H1 (cell line): ENCODE measurements at regions not wholly inside any gene's neighbourhood (a gene's known extent, or its start where the extent isn't known, plus 50 kb on each side); places are given as distances from the start of the nearest gene placed in this dataset.

Experiments
- CTCF ChIA-PET: fragments of 300-600 bp; sonication (Branson Sonifier 250); formaldehyde crosslinking; loops from one replicate; lab custom pipeline; 2021; ENCODE audit not compliant: partially characterized antibody; lab: Charles Lee
- POLR2A ChIA-PET: fragments of 300-600 bp; sonication (Branson Sonifier 250); formaldehyde crosslinking; loops from one replicate; lab custom pipeline; 2021; ENCODE audit warnings: inconsistent platforms; ENCODE audit not compliant: partially characterized antibody; lab: Charles Lee
- DNase-seq, 2 experiments: peaks; one replicate each; pipeline versions ENCODE4 v3.0.0 to v3.0.0-alpha.2; 2010 to 2022; ENCODE audit warnings: low spot score in 2 of 2, low read depth in 1 of 2, mixed read lengths in 1 of 2
- FAIRE-seq: peaks from 2 replicates; lab custom pipeline; 2011; peaks lifted over from hg19 to GRCh38; lab: Jason Lieb, UNC
- H2AFZ ChIP-seq: 2 replicates; pipeline ENCODE4 v1.8.1; 2012; ENCODE audit warnings: low read length, inconsistent platforms
- H2AK5ac ChIP-seq: 2 replicates; pipeline ENCODE4 v1.6.1; 2013; ENCODE audit warnings: low read depth, low read length
- H2BK120ac ChIP-seq: replicated peaks from 2 replicates; pipeline ENCODE3; 2013; ENCODE audit warnings: low read depth, low read length, inconsistent platforms
- H2BK12ac ChIP-seq: 2 replicates; pipeline ENCODE4 v1.6.1; 2013; ENCODE audit warnings: low read depth, low read length
- H2BK15ac ChIP-seq: 2 replicates; pipeline ENCODE4 v1.6.1; 2013; ENCODE audit warnings: low read length
- H2BK20ac ChIP-seq: 2 replicates; pipeline ENCODE4 v1.6.1; 2013; ENCODE audit warnings: low read length
- H2BK5ac ChIP-seq: 2 replicates; pipeline ENCODE4 v1.6.1; 2013; ENCODE audit warnings: low read depth, low read length
- H3K14ac ChIP-seq: 2 replicates; pipeline ENCODE4 v1.6.1; 2013; ENCODE audit warnings: inconsistent platforms; ENCODE audit not compliant: insufficient read length
- H3K18ac ChIP-seq: 2 replicates; pipeline ENCODE4 v1.6.1; 2013; ENCODE audit warnings: low read length; ENCODE audit errors: extremely low read depth
- H3K23ac ChIP-seq: 2 replicates; pipeline ENCODE4 v1.6.1; 2013; ENCODE audit warnings: inconsistent platforms; ENCODE audit not compliant: insufficient read length
- H3K23me2 ChIP-seq: 2 replicates; pipeline ENCODE4 v1.6.1; 2013; ENCODE audit warnings: low read depth, low read length
- H3K27ac ChIP-seq: 2 replicates; pipeline ENCODE4 v1.6.1; 2011; ENCODE audit warnings: low read depth, low read length, inconsistent platforms
- H3K27me3 ChIP-seq, 4 experiments: replicated peaks in 1 of 4; 1 replicate in 1 of 4; 2 replicates in 3 of 4; pipeline versions ENCODE4 v1.6.1 to v1.8.1; 2011 to 2013; ENCODE audit warnings: low read length in 3 of 4, mild to moderate bottlenecking in 3 of 4, inconsistent platforms in 2 of 4, mixed read lengths in 2 of 4, moderate library complexity in 1 of 4; ENCODE audit not compliant: control insufficient read depth in 3 of 4, insufficient read depth in 3 of 4; ENCODE audit errors: extremely low read depth in 1 of 4
- H3K36me3 ChIP-seq, 4 experiments: 2 replicates each; pipeline versions ENCODE4 v1.6.1 to v1.8.1; 2011 to 2013; ENCODE audit warnings: mild to moderate bottlenecking in 4 of 4, low read length in 3 of 4, moderate library complexity in 2 of 4, control low read depth in 1 of 4, inconsistent platforms in 1 of 4; ENCODE audit not compliant: insufficient read depth in 4 of 4, control insufficient read depth in 2 of 4
- H3K4ac ChIP-seq: replicated peaks from 2 replicates; pipeline ENCODE3; 2013; ENCODE audit warnings: low read length, low read depth, mixed read lengths, inconsistent platforms; ENCODE audit not compliant: insufficient read length
- H3K4me1 ChIP-seq, 4 experiments: replicated peaks in 1 of 4; 1 replicate in 1 of 4; 2 replicates in 3 of 4; pipeline versions ENCODE4 v1.6.1 to v1.8.1; 2011 to 2013; ENCODE audit warnings: low read length in 3 of 4, inconsistent platforms in 2 of 4, mixed read lengths in 1 of 4; ENCODE audit not compliant: insufficient read depth in 4 of 4, control insufficient read depth in 3 of 4
- H3K4me2 ChIP-seq, 2 experiments: 2 replicates each; pipeline versions ENCODE4 v1.6.1 to v1.8.1; 2011 to 2013; ENCODE audit warnings: low read depth in 2 of 2, low read length in 2 of 2, control low read depth in 1 of 2, inconsistent platforms in 1 of 2, mild to moderate bottlenecking in 1 of 2; ENCODE audit not compliant: insufficient read depth in 1 of 2
- H3K4me3 ChIP-seq, 4 experiments: fragments of 200-600, 300-600 bp in 1 of 4; sonication (generic), shearing (Covaris generic), sonication (Bioruptor Twin) in 1 of 4; 2 replicates each; pipeline versions ENCODE4 v1.5.1 to v1.8.1; 2011 to 2016; ENCODE audit warnings: low read length in 4 of 4, low read depth in 3 of 4, control low read depth in 2 of 4, inconsistent platforms in 2 of 4, mild to moderate bottlenecking in 2 of 4, mixed read lengths in 1 of 4, moderate library complexity in 1 of 4; ENCODE audit not compliant: insufficient read depth in 2 of 4; ENCODE audit errors: extremely low read depth in 1 of 4
- H3K56ac ChIP-seq: replicated peaks from 2 replicates; pipeline ENCODE3; 2013; ENCODE audit warnings: low read depth, mild to moderate bottlenecking, mixed read lengths, low read length, inconsistent platforms; ENCODE audit not compliant: insufficient read length
- H3K79me1 ChIP-seq: 2 replicates; pipeline ENCODE4 v1.6.1; 2013; ENCODE audit warnings: low read depth, low read length, control low read depth
- H3K79me2 ChIP-seq, 2 experiments: 2 replicates each; pipeline versions ENCODE4 v1.6.1 to v1.8.1; 2012 to 2013; ENCODE audit warnings: low read length in 2 of 2, mild to moderate bottlenecking in 2 of 2, inconsistent platforms in 1 of 2; ENCODE audit not compliant: insufficient read depth in 2 of 2, control insufficient read depth in 1 of 2
- H3K9ac ChIP-seq, 4 experiments: replicated peaks in 1 of 4; 1 replicate in 1 of 4; 2 replicates in 3 of 4; pipeline versions ENCODE4 v1.6.1 to v1.8.1; 2011 to 2013; ENCODE audit warnings: low read depth in 3 of 4, low read length in 3 of 4, control low read depth in 2 of 4, mild to moderate bottlenecking in 2 of 4, moderate library complexity in 2 of 4, inconsistent platforms in 1 of 4; ENCODE audit errors: extremely low read depth in 1 of 4
- H3K9me3 ChIP-seq, 2 experiments: 2 replicates each; pipeline versions ENCODE4 v1.6.1 to v1.8.1; 2012 to 2013; ENCODE audit warnings: mild to moderate bottlenecking in 2 of 2, moderate library complexity in 2 of 2, control low read depth in 1 of 2, inconsistent platforms in 1 of 2, low read depth in 1 of 2, low read length in 1 of 2, mixed read lengths in 1 of 2; ENCODE audit not compliant: insufficient read depth in 2 of 2
- H4K20me1 ChIP-seq, 2 experiments: replicated peaks in 1 of 2; 2 replicates each; pipeline versions ENCODE3 to v1.8.1; 2011 to 2013; ENCODE audit warnings: inconsistent platforms in 2 of 2, low read length in 2 of 2, mild to moderate bottlenecking in 1 of 2; ENCODE audit not compliant: insufficient read depth in 2 of 2, control insufficient read depth in 1 of 2
- H4K5ac ChIP-seq: 2 replicates; pipeline ENCODE4 v1.6.1; 2013; ENCODE audit warnings: low read length, low read depth, mixed read lengths, inconsistent platforms; ENCODE audit not compliant: insufficient read length
- H4K8ac ChIP-seq: 2 replicates; pipeline ENCODE4 v1.8.0; 2013; ENCODE audit warnings: mild to moderate bottlenecking, moderate library complexity, low read length, inconsistent platforms; ENCODE audit not compliant: insufficient read depth; ENCODE audit errors: extremely low read depth
- H4K91ac ChIP-seq: replicated peaks from 2 replicates; pipeline ENCODE3; 2013; ENCODE audit warnings: low read length, mixed read lengths, inconsistent platforms; ENCODE audit not compliant: insufficient read length
- RBBP5 ChIP-seq: IDR thresholded peaks from 2 replicates; pipeline ENCODE4 v1.7.1; 2012; ENCODE audit warnings: low read depth, mild to moderate bottlenecking, inconsistent platforms, low read length, moderate library complexity, borderline replicate concordance
- SIN3A ChIP-seq, 2 experiments: IDR thresholded peaks in 1 of 2; conservative IDR thresholded peaks in 1 of 2; 2 replicates each; pipeline ENCODE4 v1.6.1; 2011 to 2012; ENCODE audit warnings: low read length in 2 of 2, improper control_type of control experiment in 1 of 2, low read depth in 1 of 2, mild to moderate bottlenecking in 1 of 2
- TBP ChIP-seq: IDR thresholded peaks from 2 replicates; pipeline ENCODE4 v1.6.1; 2011; ENCODE audit warnings: low read depth, low read length, improper control_type of control experiment
- TEAD4 ChIP-seq: IDR thresholded peaks from 2 replicates; pipeline ENCODE4 v1.6.1; 2012; ENCODE audit warnings: low read depth, low read length, inconsistent platforms, mixed read lengths

GRCh38 chr14:47993883-47994282 is 318.5 kb upstream of the MDGA2 start:
- no peak overlapping the region for H2AFZ ChIP-seq
- POLR2A ChIA-PET, result no interaction called here
- TF ChIP-seq TEAD4 (no peak), RBBP5 (no peak), TBP (no peak), SIN3A (conservative IDR thresholded peaks at IDR 0.05 in 1 of 2, IDR thresholded peaks at IDR 0.05 in 1 of 2; ENCODE audit: low read depth in 1 of 2, low read length in 2 of 2) (no peak)
- TF ChIP-seq, all 59 proteins: peak for 0
- H2BK12ac ChIP-seq, result no peak overlapping the region
- H3K4me2 ChIP-seq, result no peak overlapping the region
- H3K56ac ChIP-seq, result no peak overlapping the region
- H4K91ac ChIP-seq, result no peak overlapping the region
- H2BK120ac ChIP-seq, result no peak overlapping the region
- H3K23me2 ChIP-seq, result no peaks in the 10 kb centered on the region
- no peak overlapping the region for H4K8ac ChIP-seq
- H2BK5ac ChIP-seq, result no peak overlapping the region
- no peaks in the 10 kb centered on the region for H3K36me3 ChIP-seq
- FAIRE-seq (no peak), DNase-seq (no peak)
- H3K4me3 ChIP-seq, result no peak overlapping the region
- no peak overlapping the region for H3K4ac ChIP-seq
- H3K23ac ChIP-seq, result no peak overlapping the region
- H4K20me1 ChIP-seq, result no peaks in the 10 kb centered on the region
- H3K79me1 ChIP-seq, result no peaks in the 10 kb centered on the region
- H3K9ac ChIP-seq, result no peak overlapping the region
- H3K14ac ChIP-seq, result no peak overlapping the region
- no peaks in the 10 kb centered on the region for H3K27me3 ChIP-seq
- H2BK15ac ChIP-seq, result no peak overlapping the region
- no peaks in the 10 kb centered on the region for H3K79me2 ChIP-seq
- CTCF ChIA-PET, result interaction anchor here (0.7 kb wide), 1 partner anchor 694 kb away, joined by 3 read pairs; no protein-coding TSS in a partner anchor
- H3K9me3 ChIP-seq, result no peaks in the 10 kb centered on the region
- no peak overlapping the region for H3K27ac ChIP-seq
- H3K4me1 ChIP-seq, result no peaks in the 10 kb centered on the region
- no peak overlapping the region for H3K18ac ChIP-seq
- H2AK5ac ChIP-seq, result no peak overlapping the region
- H4K5ac ChIP-seq, result no peak overlapping the region
- H2BK20ac ChIP-seq, result no peak overlapping the region
